ENCODE measurements at regions not wholly inside any gene's neighbourhood (a gene's known extent, or its start where the extent isn't known, plus 50 kb on each side); places are given as distances from the start of the nearest gene placed in this dataset.

DNA sequence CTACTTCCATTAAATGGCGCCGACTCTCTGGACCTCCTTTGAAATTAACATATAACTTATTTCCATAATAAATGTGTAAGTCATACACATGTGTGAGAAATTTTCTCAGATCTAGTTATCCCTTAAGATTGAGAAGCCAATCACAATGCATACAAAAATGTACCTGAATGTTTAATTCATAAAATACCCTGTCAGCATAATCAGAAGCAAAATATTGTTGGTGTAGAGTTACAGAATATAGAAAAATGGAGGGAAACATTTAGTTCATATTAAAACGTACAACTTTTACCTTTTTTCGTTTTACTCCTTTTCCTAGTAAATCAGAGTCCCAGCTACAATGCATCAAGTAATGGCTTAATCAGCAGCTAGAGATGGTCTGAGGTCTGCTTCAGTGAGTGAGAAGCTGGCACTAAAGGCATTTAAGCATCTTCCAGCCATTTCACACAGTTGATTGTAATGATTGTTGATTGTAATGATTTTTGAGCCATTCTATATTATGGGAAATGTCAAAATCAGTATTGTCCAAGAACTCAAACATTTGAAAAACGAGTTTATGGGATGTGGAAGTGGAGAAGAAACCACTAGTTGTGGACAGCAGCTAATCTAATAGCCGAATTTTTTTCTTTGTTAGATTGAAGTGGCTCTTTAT is 81.8 kb downstream of the ANXA1 start:
- TF ChIP-seq, protein P1, sequence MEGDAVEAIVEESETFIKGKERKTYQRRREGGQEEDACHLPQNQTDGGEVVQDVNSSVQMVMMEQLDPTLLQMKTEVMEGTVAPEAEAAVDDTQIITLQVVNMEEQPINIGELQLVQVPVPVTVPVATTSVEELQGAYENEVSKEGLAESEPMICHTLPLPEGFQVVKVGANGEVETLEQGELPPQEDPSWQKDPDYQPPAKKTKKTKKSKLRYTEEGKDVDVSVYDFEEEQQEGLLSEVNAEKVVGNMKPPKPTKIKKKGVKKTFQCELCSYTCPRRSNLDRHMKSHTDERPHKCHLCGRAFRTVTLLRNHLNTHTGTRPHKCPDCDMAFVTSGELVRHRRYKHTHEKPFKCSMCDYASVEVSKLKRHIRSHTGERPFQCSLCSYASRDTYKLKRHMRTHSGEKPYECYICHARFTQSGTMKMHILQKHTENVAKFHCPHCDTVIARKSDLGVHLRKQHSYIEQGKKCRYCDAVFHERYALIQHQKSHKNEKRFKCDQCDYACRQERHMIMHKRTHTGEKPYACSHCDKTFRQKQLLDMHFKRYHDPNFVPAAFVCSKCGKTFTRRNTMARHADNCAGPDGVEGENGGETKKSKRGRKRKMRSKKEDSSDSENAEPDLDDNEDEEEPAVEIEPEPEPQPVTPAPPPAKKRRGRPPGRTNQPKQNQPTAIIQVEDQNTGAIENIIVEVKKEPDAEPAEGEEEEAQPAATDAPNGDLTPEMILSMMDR (IDR thresholded peaks at IDR 0.05): no peak
- DNase-seq (ENCODE audit: extremely low spot score, unreplicated experiment): no peak
- Mint-ChIP-seq H3K4me3 (ENCODE audit: unreplicated experiment) (no peak overlapping the region), H3K4me1 (ENCODE audit: unreplicated experiment) (no peaks in the 10 kb centered on the region), H3K36me3 (ENCODE audit: unreplicated experiment) (no peaks in the 10 kb centered on the region), H3K9me3 (ENCODE audit: unreplicated experiment) (no peaks in the 10 kb centered on the region), H3K27ac (ENCODE audit: unreplicated experiment) (no peak overlapping the region), H3K27me3 (ENCODE audit: unreplicated experiment) (peaks cover 20% of the 10 kb centered on the region)

DNA sequence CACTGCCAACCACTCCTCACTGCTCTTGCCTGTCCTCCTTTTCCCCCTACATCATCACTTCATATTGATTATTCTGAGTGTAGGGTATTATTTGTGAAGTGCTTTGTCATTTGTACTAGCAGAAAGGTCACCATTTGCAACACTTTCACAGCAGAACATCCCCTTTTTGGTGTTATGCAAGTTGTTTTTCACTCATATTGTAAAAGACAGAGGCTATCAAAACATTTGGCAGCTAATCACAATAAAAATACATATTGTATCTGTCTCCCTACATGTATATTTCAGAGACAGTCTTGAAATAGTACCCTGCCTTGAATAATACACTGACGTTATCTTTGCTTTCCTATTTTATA is 82.3 kb downstream of the ANXA1 start:
- H3K27ac Mint-ChIP-seq (ENCODE audit: unreplicated experiment): no peak overlapping the region
- no peaks in the 10 kb centered on the region for H3K4me1 Mint-ChIP-seq (ENCODE audit: unreplicated experiment)
- H3K9me3 Mint-ChIP-seq (ENCODE audit: unreplicated experiment): no peaks in the 10 kb centered on the region
- H3K4me3 Mint-ChIP-seq (ENCODE audit: unreplicated experiment): no peak overlapping the region
- H3K36me3 Mint-ChIP-seq (ENCODE audit: unreplicated experiment): no peaks in the 10 kb centered on the region
- no peak for DNase-seq (ENCODE audit: extremely low spot score, unreplicated experiment)
- H3K27me3 Mint-ChIP-seq (ENCODE audit: unreplicated experiment): peaks cover 20% of the 10 kb centered on the region
- TF ChIP-seq, protein P1 (IDR thresholded peaks at IDR 0.05): no peak

DNA sequence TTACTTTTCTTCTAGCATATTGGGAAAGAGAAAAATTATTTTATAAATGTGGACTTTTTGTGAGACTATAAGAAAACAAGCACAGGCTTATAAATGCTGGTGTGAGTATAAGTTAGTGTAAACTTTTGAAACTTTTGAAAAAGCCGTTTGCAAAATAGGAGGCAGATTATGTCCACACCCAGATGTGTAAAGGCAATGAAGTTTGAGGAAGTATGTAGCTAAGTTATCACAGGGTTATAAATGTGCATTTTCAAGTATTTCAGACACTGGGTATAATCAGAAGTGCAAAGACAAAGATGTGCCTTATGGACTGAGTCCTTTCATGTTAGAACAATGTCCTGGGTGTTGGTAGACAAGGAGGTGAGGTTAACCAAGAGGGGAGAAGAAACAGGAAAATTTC is 85.5 kb downstream of the ANXA1 start:
- no peak for DNase-seq (ENCODE audit: extremely low spot score, unreplicated experiment)
- Mint-ChIP-seq H3K27ac (ENCODE audit: unreplicated experiment) (no peak overlapping the region), H3K4me3 (ENCODE audit: unreplicated experiment) (no peak overlapping the region)

DNA sequence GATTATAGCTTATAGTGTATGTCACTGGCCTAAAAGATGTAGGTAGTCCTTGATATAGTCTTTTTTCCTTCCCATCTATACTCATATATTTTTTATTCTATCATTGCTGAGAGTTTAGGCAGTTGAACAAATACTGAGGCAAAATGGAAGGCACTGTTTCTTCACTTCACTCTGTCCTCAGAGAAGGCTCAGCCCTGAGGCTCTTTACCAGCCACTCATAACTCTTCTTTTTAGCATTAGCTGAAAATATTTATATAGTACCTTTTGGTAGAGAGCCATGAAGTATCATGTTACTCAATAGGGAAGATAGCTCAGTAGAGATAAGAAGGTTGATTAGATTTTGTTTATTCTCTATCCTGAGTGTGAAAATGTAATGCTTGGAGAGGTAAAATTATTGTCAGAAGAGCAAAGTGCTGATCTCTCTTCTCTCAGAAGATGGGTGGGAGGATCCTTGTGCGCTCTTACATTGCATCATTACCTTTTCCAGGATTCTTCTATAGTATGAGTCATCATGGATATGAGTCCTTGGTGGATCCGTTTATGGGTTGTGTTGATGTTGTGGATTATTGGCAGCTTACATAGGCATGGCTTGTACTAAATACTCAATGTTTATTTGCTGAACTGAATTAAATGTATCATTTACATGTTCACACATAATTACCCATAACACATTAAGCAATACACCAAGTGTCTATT is 88.1 kb downstream of the ANXA1 start:
- H3K36me3 Mint-ChIP-seq (ENCODE audit: unreplicated experiment): no peaks in the 10 kb centered on the region
- peaks cover 10% of the 10 kb centered on the region for H3K27me3 Mint-ChIP-seq (ENCODE audit: unreplicated experiment)
- no peaks in the 10 kb centered on the region for H3K9me3 Mint-ChIP-seq (ENCODE audit: unreplicated experiment)
- no peak overlapping the region for H3K4me3 Mint-ChIP-seq (ENCODE audit: unreplicated experiment)
- H3K27ac Mint-ChIP-seq (ENCODE audit: unreplicated experiment): no peak overlapping the region
- no peaks in the 10 kb centered on the region for H3K4me1 Mint-ChIP-seq (ENCODE audit: unreplicated experiment)
- DNase-seq (ENCODE audit: extremely low spot score, unreplicated experiment): no peak
- TF ChIP-seq, protein P1 (IDR thresholded peaks at IDR 0.05): no peak

More for the DNA sequence above, 85.5 kb downstream of the ANXA1 start:
- Mint-ChIP-seq H3K36me3 (ENCODE audit: unreplicated experiment) (no peaks in the 10 kb centered on the region), H3K9me3 (ENCODE audit: unreplicated experiment) (no peaks in the 10 kb centered on the region), H3K4me1 (ENCODE audit: unreplicated experiment) (no peaks in the 10 kb centered on the region), H3K27me3 (ENCODE audit: unreplicated experiment) (peaks cover 9% of the 10 kb centered on the region)
- TF ChIP-seq, protein P1 (IDR thresholded peaks at IDR 0.05): no peak

DNA sequence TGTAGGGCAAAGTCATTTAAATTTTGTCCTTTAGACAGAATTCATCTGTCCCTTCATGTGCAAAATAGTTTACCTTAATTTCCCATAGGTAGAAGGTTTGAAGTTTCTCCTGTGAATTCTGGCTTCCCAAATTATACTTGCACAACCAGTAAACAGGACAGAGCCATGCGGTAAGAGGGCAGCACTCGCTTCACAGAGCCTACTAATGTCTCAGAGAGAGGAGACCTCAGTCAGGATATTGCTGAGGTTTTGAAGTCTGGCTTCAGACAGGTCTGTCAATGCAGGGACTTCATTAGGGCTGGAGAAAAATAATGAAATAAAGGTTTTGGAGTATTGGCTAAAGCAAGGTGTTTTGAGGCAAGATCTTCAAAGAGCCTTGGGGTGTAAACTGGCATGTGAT is 91.4 kb downstream of the ANXA1 start:
- Mint-ChIP-seq H3K4me1 (ENCODE audit: unreplicated experiment) (no peaks in the 10 kb centered on the region), H3K27me3 (ENCODE audit: unreplicated experiment) (peaks cover 13% of the 10 kb centered on the region), H3K36me3 (ENCODE audit: unreplicated experiment) (no peaks in the 10 kb centered on the region), H3K27ac (ENCODE audit: unreplicated experiment) (no peak overlapping the region), H3K4me3 (ENCODE audit: unreplicated experiment) (no peak overlapping the region), H3K9me3 (ENCODE audit: unreplicated experiment) (no peaks in the 10 kb centered on the region)
- TF ChIP-seq, protein P1 (IDR thresholded peaks at IDR 0.05): no peak
- DNase-seq (ENCODE audit: extremely low spot score, unreplicated experiment): no peak
